ENCODE measurements at regions not wholly inside any gene's neighbourhood (a gene's known extent, or its start where the extent isn't known, plus 50 kb on each side); places are given as distances from the start of the nearest gene placed in this dataset.

DNA sequence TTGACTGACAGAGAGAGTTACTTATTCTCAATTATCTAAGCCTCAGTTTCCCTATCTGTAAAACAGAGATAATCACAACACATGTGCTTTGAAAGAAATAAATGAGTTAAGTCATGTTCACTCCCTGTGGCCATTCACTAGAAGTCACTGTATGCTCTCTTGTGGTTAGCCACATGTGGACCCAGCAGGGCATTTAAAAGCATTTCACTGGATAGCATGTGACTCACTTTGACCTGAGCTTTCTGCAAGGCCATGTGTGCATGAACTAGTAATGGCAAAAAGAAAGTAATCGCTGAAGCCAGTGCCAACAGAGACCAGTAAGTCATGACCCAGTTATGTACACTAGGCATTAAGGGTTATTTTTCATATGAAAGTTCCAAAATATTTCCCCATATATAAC lies 557.0 kb upstream of the IGFBP3 start:
- TF ChIP-seq, protein P1, sequence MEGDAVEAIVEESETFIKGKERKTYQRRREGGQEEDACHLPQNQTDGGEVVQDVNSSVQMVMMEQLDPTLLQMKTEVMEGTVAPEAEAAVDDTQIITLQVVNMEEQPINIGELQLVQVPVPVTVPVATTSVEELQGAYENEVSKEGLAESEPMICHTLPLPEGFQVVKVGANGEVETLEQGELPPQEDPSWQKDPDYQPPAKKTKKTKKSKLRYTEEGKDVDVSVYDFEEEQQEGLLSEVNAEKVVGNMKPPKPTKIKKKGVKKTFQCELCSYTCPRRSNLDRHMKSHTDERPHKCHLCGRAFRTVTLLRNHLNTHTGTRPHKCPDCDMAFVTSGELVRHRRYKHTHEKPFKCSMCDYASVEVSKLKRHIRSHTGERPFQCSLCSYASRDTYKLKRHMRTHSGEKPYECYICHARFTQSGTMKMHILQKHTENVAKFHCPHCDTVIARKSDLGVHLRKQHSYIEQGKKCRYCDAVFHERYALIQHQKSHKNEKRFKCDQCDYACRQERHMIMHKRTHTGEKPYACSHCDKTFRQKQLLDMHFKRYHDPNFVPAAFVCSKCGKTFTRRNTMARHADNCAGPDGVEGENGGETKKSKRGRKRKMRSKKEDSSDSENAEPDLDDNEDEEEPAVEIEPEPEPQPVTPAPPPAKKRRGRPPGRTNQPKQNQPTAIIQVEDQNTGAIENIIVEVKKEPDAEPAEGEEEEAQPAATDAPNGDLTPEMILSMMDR (IDR thresholded peaks at IDR 0.05; ENCODE audit: extremely low read depth, missing control alignments), result no peak
- no peak for DNase-seq (ENCODE audit: low spot score)

DNA sequence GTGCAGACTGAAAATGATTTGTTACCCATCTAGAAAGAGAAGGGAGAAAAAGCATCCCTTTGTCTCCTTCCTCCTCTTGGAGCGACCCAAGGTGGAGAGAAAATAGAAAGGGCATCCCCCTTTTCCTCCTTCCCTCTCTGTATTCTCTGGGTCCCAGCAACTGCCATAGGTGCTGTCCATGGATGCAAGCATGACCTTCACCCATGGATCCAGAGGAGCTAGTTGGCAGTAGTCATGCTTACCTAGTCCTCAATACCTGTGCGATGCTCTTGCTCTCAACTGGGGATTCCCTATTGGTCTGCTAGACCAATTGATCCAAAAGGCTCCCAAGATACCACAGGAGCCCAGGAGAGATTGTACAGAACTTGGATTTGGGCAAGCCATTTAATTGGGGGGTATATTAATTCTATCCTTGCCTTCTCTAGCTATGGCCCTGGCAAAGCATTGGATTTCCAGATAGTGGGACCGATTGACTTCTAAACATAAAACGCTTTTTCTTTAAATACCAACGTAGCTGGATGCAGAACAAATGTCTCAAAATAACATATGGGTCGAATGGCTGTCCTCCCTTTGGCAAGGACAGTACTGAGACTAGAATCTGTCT lies 547.8 kb upstream of the IGFBP3 start:
- no peak for DNase-seq (ENCODE audit: low spot score)
- TF ChIP-seq, protein P1 (IDR thresholded peaks at IDR 0.05; ENCODE audit: extremely low read depth, missing control alignments), result no peak

DNA sequence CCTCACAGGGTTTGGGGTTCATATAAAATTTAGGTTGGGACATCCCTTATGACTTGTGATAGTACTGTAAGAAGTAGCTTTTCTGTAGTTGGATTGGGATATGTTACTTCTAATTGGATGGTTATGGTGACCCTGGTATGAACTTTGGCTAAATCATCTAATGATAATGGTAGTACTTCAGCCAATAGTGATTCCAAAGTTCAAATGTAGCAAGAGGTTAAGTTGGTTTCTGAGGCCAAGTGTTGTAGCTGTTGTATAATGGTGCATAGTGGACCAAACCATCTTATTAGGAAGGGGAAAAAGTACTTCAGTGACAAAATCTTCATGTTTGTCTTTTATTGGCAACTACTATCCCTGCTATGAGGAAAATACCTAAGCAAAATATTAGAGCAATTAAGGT lies 542.1 kb upstream of the IGFBP3 start:
- DNase-seq (ENCODE audit: low spot score), result no peak
- TF ChIP-seq, protein P1 (IDR thresholded peaks at IDR 0.05; ENCODE audit: extremely low read depth, missing control alignments), result no peak

DNA sequence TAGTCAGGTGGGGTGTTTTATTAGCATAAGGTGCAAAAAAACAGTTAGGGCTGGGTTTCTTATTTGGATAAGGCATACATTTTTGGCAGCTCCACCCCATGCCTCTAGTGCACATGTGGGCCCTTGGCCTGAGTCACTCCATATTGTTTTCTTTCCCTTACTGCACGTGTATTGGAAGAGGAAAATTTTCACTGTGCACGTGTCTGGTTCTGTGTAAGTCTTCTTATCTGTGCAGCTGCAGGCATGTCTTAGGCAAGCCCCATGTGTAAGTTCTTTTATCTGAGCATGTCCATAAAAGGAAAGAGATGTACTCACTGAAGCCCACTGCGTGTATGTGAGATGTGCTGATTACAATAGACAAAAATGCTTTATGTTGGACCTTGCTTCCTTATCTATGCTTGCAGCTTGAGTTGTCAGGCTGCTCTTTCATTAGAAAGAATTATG lies 540.3 kb upstream of the IGFBP3 start:
- DNase-seq (ENCODE audit: low spot score), result no peak
- TF ChIP-seq, protein P1 (IDR thresholded peaks at IDR 0.05; ENCODE audit: extremely low read depth, missing control alignments), result no peak

DNA sequence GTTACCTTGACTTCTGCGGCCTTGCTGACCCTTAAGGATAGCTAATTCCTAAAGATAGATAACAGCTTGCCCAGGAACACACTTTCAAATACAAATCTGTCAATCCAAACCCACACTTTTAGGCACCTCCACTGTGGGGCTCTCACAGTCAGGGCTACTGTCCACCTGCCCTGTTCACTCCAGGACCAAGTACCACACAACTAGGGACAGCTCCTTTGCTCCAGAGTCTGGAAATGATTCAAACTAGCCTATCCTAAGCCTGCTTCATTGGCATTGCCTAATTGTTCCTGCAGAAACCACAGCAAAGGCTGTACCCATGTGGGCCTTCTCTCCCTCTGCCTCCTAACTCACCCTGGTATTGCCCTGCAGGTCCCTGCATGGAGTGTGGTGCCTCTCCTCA lies 538.9 kb upstream of the IGFBP3 start:
- TF ChIP-seq, protein P1 (IDR thresholded peaks at IDR 0.05; ENCODE audit: extremely low read depth, missing control alignments), result no peak

DNA sequence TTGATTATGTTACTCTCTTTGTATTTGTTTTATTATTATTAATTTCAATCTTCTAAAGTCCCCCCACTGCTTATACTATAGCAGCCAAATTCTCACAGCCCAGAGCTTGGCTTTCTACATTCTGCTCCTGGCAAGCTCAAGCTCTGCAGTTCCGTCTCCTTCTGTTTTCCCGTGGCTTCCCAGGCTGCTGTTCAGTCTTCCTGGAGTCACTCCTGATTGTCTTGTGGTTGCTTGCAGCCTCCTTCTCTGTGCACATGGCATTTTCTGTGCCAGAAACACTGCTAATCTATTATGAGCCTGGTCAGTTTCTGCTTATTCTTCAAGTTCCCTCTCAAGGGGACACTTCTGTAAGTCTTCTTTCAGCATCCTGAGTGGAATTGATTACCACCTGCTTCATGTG lies 533.7 kb upstream of the IGFBP3 start:
- TF ChIP-seq, protein P1 (IDR thresholded peaks at IDR 0.05; ENCODE audit: extremely low read depth, missing control alignments), result no peak
- no peak for DNase-seq (ENCODE audit: low spot score)

More for the DNA sequence above, 538.9 kb upstream of the IGFBP3 start:
- no peak for DNase-seq (ENCODE audit: low spot score)

DNA sequence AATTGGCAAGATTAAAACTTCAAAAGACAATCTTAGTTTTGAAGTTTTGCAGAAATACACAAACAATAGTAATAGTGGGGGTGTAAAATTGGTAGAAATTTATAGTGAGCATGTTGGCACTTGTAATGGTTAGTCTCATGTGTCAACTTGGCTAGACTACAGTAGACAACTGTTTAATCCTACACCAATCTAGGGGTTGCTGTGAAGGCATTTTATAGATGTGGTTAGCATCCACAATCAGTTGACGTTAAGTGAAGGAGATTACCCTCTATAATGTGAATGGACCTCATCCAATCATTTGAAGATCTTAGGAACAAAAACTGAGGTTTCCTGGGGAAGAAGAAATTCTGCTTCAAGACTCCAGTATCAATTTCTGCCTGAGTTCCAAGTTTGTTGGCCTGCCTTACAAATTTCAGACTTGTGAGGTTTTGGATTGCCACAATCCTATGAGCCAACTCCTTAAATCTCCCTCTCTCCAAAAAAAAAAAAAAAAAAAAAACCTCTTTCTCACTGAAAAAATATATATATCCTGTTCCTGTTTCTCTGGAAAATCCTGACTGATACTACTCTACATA lies 531.6 kb upstream of the IGFBP3 start:
- TF ChIP-seq, protein P1 (IDR thresholded peaks at IDR 0.05; ENCODE audit: extremely low read depth, missing control alignments), result no peak

More for the DNA sequence above, 531.6 kb upstream of the IGFBP3 start:
- no peak for DNase-seq (ENCODE audit: low spot score)
